ENCODE measurements at regions not wholly inside any gene's neighbourhood (a gene's known extent, or its start where the extent isn't known, plus 50 kb on each side); places are given as distances from the start of the nearest gene placed in this dataset.
A peak's percentile ranks its signal among the peaks of the same experiment; 100 is the strongest.

DNA sequence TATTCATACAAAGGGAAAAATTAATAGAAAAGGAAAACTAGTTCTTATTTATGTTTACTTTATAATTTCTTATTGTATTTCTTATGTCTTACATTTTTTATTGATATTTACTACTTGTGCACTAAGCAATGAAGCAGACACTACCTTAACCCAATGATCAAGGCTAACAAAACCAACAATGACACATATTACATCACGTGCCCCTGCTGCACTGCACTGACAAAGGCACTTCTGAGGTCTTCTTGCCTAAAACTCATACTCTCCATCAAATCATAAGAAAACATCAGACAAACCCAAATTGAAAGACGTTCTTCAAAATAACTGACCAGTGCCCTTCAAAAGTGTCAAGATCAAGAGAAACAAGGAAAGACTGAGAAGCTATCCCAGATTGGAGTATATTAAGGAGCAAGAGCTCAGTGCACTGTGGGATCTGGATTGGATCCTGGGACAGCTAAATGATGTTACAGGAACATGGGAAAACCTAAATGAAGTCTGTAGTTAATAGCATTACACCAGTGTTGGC lies 230.9 kb downstream of the AUH start:
- DNase-seq (ENCODE audit: low read depth in 2 of 2), result no peak

DNA sequence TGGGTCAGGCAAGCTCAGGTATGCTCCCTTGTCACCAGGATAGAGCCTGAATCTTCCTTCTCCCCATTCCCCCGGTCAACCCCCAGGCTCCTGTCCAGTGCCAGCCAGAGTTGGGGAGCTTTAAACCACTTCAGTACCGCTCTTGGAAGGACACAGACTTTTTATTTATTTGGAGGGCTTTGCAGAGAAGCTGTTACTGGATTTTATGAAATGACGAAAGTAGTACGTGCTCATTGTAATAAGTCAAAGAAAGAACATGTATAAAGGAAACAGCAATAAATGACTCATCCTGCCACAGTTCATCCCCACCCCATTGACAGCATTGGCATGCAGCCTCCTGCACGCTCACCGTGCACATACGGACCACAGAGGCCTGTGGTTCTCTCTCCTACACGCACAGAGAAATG lies 230.3 kb downstream of the AUH start:
- peak; percentile 24 to 48 for DNase-seq (ENCODE audit: low read depth in 2 of 2)

DNA sequence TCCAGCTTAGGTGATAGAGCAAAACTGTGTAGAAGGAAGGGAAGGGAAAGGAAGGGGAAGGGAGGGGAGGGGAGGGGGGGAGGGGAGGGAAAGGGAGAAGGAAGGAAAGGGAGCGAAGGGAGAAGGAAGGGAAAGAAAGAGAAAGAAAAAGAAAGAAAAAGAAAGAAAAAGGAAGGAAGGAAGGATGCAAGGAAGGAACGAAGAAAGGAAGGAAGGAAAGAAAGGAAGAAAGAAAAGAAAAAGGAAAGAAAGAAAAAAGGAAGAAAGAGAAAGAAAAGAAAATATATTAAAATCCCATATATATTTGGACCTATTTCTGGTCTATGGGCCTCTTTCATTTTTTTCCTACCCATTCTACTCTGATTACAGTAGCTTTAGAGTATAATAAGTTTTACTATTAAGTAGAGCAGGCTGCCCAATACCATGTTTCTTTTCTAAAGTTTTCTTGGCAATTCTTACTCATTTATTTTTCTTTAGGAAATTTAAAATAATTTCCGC lies 229.1 kb downstream of the AUH start:
- no peak for DNase-seq (ENCODE audit: low read depth in 2 of 2)

DNA sequence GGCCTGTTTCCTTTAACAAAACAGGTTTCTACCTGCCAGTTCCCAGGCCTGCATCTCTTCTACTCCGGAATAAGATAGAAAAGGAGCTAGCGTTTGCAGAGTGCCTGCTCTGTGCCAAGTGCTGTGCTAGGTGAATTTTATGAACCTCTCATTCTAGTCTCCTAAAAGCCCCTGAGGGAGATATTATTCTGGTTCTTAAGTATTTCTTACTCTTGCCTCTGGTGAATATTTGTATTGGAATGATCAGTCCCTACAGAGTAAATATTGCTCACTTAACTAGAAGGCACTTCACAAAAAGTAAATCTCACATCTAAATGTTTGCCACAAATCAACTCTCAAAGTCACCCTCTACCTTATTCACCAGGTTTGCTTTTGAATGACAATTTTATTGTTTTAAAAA lies 227.1 kb downstream of the AUH start:
- DNase-seq (ENCODE audit: low read depth in 2 of 2), result no peak

DNA sequence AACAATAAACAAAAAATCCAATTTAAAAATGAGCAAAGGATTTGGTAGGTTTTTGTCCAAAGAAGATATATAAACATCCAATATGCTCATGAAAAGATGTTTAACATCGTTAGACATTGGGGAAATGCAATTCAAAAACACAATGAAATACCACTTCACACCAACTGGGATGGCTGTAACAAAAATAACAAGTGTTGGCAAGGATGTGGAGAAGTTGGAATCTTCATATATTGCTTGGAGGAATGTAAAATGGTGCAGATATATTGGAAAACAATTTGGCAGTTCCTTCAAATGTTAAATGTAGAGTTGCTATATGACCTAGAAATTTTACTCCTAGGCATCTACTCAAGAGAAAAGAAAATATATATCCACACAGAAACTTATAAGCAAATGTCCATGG lies 224.3 kb downstream of the AUH start:
- no peak for DNase-seq (ENCODE audit: low read depth in 2 of 2)

DNA sequence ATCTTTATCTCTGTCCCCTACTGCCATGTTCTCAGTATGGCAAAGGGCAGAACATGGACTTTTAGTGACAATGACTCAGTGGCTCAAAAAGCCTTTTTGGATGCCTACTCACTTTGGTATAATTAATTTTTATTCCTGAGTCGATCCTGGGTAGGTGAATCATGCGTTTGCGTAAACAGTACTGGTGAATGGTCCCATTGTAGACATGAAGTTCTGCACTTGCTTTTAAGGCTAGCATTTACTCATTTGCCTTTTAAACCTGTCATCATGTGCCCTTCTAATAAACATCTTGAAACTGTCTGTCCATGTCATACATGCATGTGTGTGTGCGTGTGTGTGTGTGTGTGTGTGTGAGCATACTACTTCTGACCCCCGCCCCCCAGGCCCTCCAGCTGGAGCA lies 223.0 kb downstream of the AUH start:
- no peak for DNase-seq (ENCODE audit: low read depth in 2 of 2)

DNA sequence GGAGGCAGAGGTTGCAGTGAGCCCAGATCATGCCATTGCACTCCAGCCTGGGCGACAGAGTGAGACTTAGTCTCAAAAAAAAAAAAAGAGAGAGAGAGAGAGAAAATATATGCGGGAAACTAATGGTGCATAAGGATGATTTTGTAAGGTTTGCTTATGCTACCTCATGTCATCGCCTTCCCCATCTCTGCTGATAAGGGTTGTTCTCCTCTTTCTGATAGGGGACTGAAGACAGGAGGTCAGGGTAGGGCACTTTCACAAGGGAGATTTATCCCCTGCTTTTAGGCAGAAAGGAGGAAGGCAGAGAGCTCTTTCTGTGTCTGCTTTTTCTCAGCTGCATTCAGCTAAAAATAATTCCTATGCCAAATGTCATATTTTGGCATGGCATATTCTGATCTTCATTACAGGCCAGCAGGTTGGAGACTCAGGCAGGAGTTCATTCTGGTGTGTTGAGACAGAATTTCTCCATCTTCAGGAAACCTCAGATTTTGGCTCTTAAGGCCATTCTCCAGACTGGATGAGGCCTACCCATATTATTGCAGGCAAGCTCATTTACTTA lies 220.2 kb downstream of the AUH start:
- no peak for DNase-seq (ENCODE audit: low read depth in 2 of 2)

DNA sequence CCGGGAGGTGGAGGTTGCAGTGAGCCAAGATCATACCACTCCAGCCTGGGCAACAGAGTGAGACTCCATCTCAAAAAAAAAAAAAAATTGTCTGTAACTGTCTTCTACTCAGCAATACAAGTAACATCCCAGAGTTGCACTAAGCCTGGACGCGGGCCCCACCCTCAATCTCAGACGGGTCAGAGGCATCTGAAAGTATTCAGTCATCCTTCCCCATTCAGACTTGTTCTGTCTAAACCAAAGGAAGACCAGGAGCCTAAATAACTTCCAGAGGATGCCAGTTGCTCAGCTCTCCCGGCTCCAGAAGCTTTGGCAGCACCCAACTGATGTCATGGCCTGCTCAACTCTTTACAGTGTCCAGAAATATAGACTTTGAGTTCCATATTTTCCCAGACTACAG lies 218.6 kb downstream of the AUH start:
- no peak for DNase-seq (ENCODE audit: low read depth in 2 of 2)

DNA sequence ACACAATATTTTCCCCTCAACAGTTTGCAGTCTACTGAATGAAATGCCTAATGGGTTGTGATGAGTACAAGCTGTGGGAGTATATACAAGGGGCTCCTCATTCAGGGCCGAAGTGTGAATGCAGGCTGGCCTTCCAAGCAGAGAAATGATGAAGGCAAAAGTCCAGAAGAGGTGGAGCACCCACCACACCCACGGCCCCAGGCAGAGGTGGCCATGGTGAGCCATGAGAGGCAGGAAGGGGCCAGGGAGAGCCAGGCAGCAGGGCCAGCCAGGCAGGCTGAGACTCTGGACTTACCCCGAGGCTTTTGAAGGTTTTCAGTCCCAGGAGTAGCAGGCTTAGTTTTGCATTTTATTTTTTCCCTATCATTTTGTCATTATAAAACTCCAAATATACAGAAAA lies 218.1 kb downstream of the AUH start:
- DNase-seq (ENCODE audit: low read depth in 2 of 2), result no peak

DNA sequence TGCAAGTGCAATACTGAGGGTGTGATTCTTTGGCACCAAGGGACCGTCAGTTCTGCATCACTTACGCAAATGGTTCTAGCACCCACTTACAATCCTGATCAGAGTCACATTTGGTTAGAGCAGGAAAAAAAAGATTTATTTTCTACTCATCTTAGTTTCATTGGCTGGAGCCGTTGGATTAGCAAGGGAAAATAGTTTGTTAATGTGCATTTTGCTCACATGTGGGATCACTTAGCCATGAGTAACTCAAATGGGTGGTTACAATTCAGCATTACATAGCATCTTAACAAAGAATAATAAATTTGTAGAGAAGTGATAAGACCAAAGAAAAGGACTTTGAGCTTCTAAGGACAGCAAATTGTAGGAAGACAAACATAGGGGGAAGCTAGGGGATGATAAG lies 216.9 kb downstream of the AUH start:
- DNase-seq (ENCODE audit: low read depth in 2 of 2), result no peak

DNA sequence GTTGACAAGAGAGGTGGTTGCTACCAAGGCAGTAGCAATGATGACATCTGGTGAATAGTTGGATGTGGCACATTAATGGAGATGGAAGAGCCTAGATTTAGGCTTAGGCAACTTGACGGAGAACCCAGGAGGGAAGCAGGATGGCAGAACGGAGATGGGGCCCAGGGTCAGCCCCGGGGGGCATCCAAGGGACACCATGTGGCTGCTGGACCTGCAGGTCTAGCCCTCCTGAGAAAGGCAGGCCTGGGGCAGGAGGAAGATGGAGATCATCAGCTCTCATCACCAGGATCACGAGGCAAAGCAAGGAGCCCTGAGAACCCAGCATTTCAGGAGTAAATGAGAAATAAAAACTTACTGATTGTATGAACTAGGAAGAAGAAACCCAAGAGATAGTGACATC lies 216.2 kb downstream of the AUH start:
- no peak for DNase-seq (ENCODE audit: low read depth in 2 of 2)

DNA sequence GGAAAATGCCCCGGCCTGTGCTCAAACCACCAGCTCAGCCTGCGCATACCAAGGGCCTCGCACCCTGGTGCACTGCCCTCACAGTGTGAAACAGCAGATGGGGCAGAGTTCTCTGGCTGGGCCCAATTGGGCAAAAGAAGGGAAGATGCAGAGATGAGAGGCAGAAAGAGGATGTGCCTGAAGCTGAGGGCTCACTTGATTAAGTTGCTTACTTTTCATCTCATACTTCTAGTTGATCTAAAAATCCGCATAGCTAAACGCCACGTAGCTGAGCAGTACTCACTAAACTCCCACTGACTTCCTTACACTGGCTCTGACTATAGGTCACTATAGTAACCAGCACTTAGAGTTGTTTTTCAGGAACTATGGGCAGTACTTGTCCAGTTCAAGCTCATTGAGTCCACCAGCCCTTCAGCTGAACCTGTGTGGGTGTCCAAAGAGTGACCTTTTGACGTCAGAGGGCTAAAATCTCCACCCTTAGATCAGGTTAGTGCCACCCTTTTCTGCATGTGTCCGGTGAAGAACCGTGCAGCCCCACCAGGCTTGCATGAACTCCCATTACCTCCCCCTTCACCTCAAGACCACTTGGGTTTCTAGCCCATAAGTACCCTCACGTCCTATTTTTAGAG lies 215.2 kb downstream of the AUH start:
- no peak for DNase-seq (ENCODE audit: low read depth in 2 of 2)

DNA sequence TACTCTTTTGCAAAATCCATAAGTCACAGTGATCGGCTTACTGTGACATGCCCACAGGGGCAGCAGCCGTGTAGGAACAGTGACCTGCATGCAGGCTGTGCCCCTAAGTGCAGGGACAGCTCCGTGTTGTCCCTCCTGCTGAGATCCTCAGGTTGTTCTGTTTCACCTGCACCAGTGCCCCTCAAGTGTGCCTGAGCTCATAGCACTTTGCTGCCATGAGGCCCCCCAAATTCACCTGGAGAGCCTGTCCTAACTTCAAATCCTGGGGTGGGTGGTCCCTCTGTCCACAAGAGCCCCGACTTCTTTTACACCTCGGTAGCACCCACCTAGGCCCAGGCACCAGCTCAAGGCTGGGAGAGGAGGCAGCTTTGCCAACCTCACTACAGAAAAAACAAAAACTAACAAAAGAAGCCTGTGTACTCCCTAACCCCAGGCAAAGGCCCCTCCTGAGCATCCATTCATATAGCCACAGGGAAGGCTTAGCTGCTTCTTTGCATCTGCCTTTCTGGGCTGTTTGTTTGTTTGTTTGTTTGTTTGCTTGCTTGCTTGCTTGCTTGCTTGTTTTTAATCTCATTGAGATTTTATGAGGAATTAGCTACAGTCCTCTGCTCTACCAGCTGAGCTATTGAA lies 214.5 kb downstream of the AUH start:
- no peak for DNase-seq (ENCODE audit: low read depth in 2 of 2)

DNA sequence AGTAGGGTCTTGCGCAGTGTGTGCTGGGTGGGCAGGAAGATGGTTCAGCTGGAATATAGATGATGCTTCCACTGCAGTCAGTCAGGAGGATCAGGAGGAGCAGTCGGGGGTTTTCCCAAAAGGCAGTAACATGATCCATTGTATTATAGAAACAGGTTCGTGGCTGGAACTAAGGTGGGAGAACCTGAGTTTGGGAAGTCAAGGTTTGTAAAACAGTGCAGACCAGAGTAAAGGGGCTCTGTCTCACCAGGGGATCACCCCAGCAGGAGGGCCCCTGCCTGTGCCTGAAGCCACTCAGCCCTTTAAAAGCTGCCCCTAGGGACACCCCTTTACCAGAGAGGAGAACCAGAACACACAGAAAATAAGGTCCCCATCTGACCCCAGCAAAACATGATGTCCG lies 213.4 kb downstream of the AUH start:
- DNase-seq (ENCODE audit: low read depth in 2 of 2), result no peak

DNA sequence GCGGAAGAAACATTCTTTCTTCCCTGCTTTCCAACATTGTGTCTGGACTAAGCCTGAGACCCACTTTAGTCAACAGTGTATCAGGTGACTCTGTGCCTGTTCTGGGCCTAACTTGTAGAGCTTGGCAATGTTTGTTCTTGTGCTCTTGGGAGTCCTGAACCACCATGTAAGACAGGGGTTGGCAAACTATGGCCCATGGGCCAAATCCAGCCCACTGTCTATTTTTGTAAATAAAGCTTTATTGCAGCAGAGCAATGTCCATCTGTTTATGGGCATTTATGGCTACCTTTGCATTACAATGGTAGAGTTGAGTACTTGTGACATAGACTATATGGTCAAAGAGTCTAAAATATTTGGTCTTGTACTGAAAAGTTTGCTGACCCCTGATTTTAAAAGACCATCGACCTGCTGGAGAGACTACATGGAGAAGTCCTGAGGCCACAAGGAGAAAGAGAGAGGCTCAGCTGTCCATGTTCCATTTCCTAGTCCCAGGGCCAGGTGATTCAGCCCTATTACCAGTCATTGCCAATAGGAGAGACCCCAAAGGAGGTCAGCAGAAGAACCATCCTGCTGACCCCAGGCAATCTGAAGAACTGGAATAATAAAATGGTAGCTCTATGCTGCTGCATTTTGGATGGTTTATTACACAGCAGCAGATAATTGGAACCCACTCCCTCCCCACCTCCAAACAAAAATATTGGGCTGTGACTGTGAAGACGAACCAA lies 211.3 kb downstream of the AUH start:
- DNase-seq (ENCODE audit: low read depth in 2 of 2), result no peak

DNA sequence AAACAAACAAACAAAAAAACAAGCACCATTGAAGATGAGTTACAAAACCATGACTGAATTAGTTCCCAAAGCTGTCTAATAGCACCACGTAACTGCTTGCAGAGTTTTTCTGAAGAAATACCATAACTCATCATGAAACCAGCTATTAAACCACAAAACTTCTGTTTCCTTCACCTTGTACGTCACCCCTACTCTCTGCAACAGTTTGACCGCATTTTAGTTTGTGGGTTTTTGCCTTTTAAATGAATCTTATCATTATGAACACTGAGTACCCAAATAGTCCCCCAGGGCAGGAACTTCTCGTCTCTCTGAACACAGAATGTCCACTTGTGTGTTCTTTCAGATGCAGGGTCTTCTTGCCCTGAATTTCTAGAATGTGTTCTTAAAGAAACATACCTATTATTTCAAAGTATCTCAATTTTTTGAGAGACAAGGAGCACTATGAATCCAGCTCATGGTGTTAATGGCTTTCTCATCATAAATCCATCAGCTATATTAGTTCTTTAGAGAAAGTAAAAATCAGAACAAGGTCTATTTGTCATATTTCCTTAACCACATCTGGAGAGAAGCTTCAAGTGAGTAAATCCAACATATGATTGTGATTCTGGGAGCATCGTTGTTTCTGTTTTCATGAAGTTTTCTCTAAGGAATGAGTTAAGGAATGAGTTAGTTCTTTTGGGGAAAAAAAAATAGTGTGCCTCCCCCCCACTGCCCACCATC lies 210.6 kb downstream of the AUH start:
- peak in 1 of 2 donors; percentile 33 for DNase-seq (ENCODE audit: low read depth in 2 of 2)

DNA sequence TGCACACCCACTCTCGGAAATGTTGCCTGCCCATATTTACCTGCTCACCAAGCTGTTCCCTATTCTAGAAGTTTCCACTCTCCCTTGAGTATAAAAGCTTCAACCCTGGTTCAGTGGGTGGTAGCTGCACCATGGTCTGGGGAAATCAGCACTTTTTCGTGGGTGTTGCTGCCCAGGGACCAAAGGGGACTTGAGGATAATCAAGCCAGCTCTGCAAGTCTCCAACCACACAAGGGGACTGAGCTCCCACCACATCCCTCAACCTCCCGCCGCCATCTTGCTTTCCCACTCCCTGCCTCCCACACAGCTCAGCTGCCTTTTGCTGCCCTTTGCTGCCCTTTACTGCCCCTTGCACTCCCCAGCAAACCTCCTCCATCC lies 210.0 kb downstream of the AUH start:
- no peak for DNase-seq (ENCODE audit: low read depth in 2 of 2)

DNA sequence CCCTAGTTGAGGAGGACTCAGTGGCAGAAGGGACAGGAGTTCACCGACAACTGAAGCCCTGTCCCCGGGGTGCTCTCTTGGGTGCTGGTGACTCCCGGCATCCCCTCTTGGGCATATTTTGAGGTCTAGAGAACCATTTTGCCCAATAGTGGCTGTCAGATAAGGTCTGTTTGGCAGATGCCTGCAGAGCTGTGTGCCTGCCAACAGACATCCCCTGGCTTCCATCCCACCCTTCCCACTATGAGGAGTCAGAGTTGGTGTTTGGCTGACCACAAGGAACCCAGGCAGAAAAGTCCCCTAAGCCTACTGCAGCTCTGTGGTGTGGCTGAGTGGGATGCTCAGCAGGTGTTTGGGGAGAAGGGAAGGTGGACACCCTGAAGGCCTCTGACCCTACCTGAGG lies 207.0 kb downstream of the AUH start:
- DNase-seq (ENCODE audit: low read depth in 2 of 2), result no peak

DNA sequence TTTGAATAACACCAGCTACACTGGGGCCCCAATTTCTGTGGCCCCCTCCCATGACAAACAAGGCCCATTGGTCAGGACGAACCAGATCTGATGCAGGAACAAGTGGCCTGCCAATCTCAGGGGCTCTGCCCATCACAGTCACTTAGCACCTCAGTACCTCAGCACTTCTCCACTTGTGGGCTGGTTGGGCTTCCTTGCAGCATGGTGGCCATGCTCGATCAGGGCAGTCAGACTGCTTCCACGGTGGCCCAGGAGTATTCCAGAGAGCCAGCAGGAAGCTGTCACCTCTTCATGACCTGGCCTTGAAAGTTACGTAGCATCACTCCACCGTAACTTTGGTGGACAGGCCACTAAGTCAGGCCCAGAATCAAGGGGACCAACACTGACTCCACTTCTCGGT lies 206.5 kb downstream of the AUH start:
- no peak for DNase-seq (ENCODE audit: low read depth in 2 of 2)

DNA sequence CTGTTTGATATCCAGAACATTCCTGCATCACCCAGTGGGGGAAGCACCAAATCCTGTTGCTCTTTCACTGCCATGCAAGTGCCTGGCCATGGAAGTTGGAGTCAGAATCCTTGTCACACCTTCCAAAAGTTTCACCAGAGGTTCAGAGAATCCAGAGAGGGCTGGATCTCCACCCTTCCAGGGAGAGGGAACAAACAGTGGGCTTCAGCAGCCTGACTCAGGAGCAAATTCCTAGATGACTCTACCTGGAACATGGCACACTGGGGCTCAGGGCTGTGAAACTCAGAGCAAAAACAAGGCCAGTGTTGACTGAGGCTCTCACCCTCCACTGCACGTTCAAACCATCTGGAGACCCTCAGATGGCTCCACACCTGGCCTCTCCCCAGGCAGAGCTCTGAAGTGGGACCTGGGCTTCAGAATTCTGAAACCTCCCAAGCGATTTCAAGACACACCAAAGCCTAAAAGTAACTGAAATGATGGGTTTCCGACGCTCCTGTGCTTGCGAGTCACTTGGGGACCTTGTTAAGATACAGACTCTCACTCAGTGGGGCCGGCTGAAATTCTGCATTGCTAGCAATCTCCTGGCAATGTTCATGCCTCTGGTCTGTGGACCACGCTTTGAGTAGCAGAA lies 205.9 kb downstream of the AUH start:
- no peak for DNase-seq (ENCODE audit: low read depth in 2 of 2)

DNA sequence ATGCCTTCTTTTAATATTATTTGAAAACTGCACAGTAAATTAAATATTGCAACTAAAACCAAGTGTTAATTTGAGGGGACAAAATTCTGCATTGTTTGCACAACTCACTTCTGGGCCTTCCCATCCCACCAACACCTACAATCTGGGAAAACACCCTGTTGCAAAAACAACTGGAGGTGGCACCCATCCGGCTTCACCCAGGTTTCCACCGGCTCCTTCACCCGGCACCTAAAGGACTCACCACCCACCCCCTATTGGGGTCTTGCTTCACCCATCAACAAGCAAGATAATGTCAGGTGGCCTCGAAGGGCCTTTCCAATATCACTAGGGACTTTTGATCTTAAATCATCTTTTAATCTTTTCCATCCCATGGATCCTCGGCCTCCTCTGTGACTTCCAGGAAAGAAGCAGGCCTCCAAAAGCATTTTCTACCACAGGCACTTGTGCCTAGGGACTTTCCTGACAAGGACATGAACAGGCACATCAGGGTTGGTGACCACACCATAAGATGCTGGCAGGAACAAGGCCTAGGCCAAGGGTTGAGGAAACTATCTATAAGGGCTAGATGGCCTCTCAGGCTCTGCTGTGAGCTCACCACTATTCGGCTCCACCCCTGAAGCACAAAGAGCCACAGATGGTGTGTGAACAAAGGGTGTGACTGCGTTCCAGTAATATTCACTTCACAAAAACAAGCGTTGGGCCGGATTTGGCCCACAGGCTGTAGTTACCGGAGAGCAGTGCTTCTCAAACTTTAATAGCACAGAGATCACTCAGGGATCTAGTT lies 205.1 kb downstream of the AUH start:
- DNase-seq (ENCODE audit: low read depth in 2 of 2), result no peak

Measured in stimulated activated CD8-positive, alpha-beta memory T cell treated with anti-CD3 and anti-CD28 coated beads, Interleukin-7, amount 100 ng/mL, for 4 hours (primary cell).